HepG2 (cell line): ENCODE measurements at regions not wholly inside any gene's neighbourhood (a gene's known extent, or its start where the extent isn't known, plus 50 kb on each side); places are given as distances from the start of the nearest gene placed in this dataset.

Source experiments
- ATAC-seq: fragments of 200-7000 bp; cut with Tn5 transposase; 3 replicates; pipeline ENCODE4 v1.9.1; 2020; ENCODE audit warnings: mild to moderate bottlenecking, moderate library complexity
- BruUV-seq: library from RNA; stranded (reverse); fragments of 400-500 nt; replicated peaks from 2 replicates; lab custom pipeline; 2021; lab: Mats Ljungman, UMichigan
- CTCF ChIA-PET: fragments of 300-600 bp; formaldehyde crosslinking; extraction: SDS; loops from one replicate; lab custom pipeline; 2021; ENCODE audit warnings: low total read pairs, inconsistent platforms, low intra/inter-chr PET ratio; lab: Yijun Ruan, JAX
- POLR2A ChIA-PET: fragments of 350-600 bp; sonication (Branson Sonifier 250); formaldehyde crosslinking; loops from one replicate; lab custom pipeline; 2020; ENCODE audit warnings: antibody characterized with exemption, inconsistent platforms; lab: Yijun Ruan, JAX
- DNase-seq: peaks from one replicate; pipeline ENCODE4 v3.0.0-alpha.2; 2015; ENCODE audit warnings: low spot score
- FAIRE-seq: peaks from 3 replicates; lab custom pipeline; 2011; peaks lifted over from hg19 to GRCh38; lab: Jason Lieb, UNC
- H2AFZ ChIP-seq: one replicate; pipeline ENCODE4 v1.6.1; 2011; ENCODE audit warnings: low read length, inconsistent platforms
- H3K27ac ChIP-seq: fragments of 300-600 bp; 3 replicates; pipeline ENCODE4 v1.8.0; 2011; ENCODE audit warnings: mixed run types, mild to moderate bottlenecking, mixed read lengths, low read length, inconsistent platforms; ENCODE audit not compliant: insufficient read depth; ENCODE audit errors: extremely low read length
- H3K27me3 ChIP-seq, 2 experiments: fragments of 200-600 bp in 1 of 2; 2 replicates in 1 of 2; 3 replicates in 1 of 2; pipeline versions ENCODE4 v1.6.0 to v1.8.0; 2011; ENCODE audit warnings: low read length in 2 of 2, mild to moderate bottlenecking in 2 of 2, moderate library complexity in 2 of 2, inconsistent platforms in 1 of 2; ENCODE audit not compliant: insufficient read depth in 2 of 2, control insufficient read depth in 1 of 2
- H3K36me3 ChIP-seq, 2 experiments: fragments of 200-600 bp in 1 of 2; replicated peaks in 1 of 2; 2 replicates in 1 of 2; 3 replicates in 1 of 2; pipeline versions ENCODE4 v1.5.1 to v1.8.0; 2011; ENCODE audit warnings: low read length in 2 of 2, inconsistent platforms in 1 of 2; ENCODE audit not compliant: insufficient read depth in 2 of 2, control insufficient read depth in 1 of 2
- H3K4me1 ChIP-seq: 2 replicates; pipeline ENCODE4 v1.5.1; 2012; ENCODE audit warnings: low read length, inconsistent platforms; ENCODE audit not compliant: insufficient read depth
- H3K4me2 ChIP-seq: 2 replicates; pipeline ENCODE4 v1.6.0; 2011; ENCODE audit warnings: low read depth, low read length, inconsistent platforms
- H3K4me3 ChIP-seq, 3 experiments: fragments of 200-600 bp in 1 of 3; sonication (generic), shearing (Covaris generic) in 1 of 3; replicated peaks in 1 of 3; 2 replicates each; pipeline ENCODE4 v1.5.1; 2011 to 2016; ENCODE audit warnings: low read length in 3 of 3, inconsistent platforms in 2 of 3, low read depth in 2 of 3, mild to moderate bottlenecking in 2 of 3, control low read depth in 1 of 3, mixed read lengths in 1 of 3; ENCODE audit not compliant: insufficient read depth in 1 of 3
- H3K79me2 ChIP-seq: one replicate; pipeline ENCODE4 v1.6.1; 2011; ENCODE audit warnings: low read length, inconsistent platforms; ENCODE audit not compliant: insufficient read depth
- H3K9ac ChIP-seq: 2 replicates; pipeline ENCODE4 v1.6.0; 2011; ENCODE audit warnings: mild to moderate bottlenecking, low read depth, low read length, inconsistent platforms; ENCODE audit not compliant: insufficient read depth
- H3K9me3 ChIP-seq: 2 replicates; pipeline ENCODE4 v1.5.1; 2012; ENCODE audit warnings: mild to moderate bottlenecking, low read length
- H4K20me1 ChIP-seq: 2 replicates; pipeline ENCODE4 v1.6.0; 2011; ENCODE audit warnings: inconsistent platforms, mild to moderate bottlenecking, low read length, moderate library complexity; ENCODE audit not compliant: insufficient read depth
- AHR ChIP-seq: IDR thresholded peaks from 2 replicates; pipeline ENCODE4 v1.6.1; 2018; ENCODE audit warnings: missing genetic modification reagents, missing compliant biosample characterization
- ARID2 ChIP-seq: sonication (generic); formaldehyde crosslinking; IDR thresholded peaks from 2 replicates; pipeline ENCODE4 v1.8.1; 2022; ENCODE audit warnings: mild to moderate bottlenecking, missing genetic modification reagents, borderline replicate concordance
- CENPX ChIP-seq: sonication (generic); formaldehyde crosslinking; IDR thresholded peaks from 2 replicates; pipeline ENCODE4 v1.9.0; 2021; ENCODE audit warnings: mild to moderate bottlenecking, missing genetic modification reagents, moderate library complexity
- FOSL1 ChIP-seq: sonication (generic); formaldehyde crosslinking; IDR thresholded peaks from 2 replicates; pipeline ENCODE4 v1.9.0; 2021; ENCODE audit warnings: missing genetic modification reagents, borderline replicate concordance
- MTF2 ChIP-seq: sonication (generic); formaldehyde crosslinking; IDR thresholded peaks from 2 replicates; pipeline ENCODE4 v1.5.0; 2020; ENCODE audit warnings: missing genetic modification reagents, borderline replicate concordance
- NR2F6 ChIP-seq, 2 experiments: IDR thresholded peaks; 2 replicates each; pipeline ENCODE4 v1.6.1; 2016; ENCODE audit warnings: antibody characterized with exemption in 1 of 2, mild to moderate bottlenecking in 1 of 2
- ZNF3 ChIP-seq: IDR thresholded peaks from 2 replicates; pipeline ENCODE4 v1.7.0; 2017; ENCODE audit warnings: inconsistent platforms
- ZNF761 ChIP-seq: sonication (generic); formaldehyde crosslinking; conservative IDR thresholded peaks from 2 replicates; pipeline ENCODE4 v1.4.0; 2020; ENCODE audit warnings: mild to moderate bottlenecking, missing genetic modification reagents
- ZSCAN25 ChIP-seq: sonication (generic); formaldehyde crosslinking; IDR thresholded peaks from 2 replicates; pipeline ENCODE4 v1.8.0; 2022; ENCODE audit warnings: mild to moderate bottlenecking, missing genetic modification reagents
- WGBS: methylation state at CpG from one replicate; pipeline ENCODE4 v1.1.6; 2017; ENCODE audit warnings: low lambda C conversion rate; 5-methylcytosine and 5-hydroxymethylcytosine counted together
- in situ Hi-C: cut with HindIII; loops from 2 replicates; pipeline ENCODE4 v1.10.0; 2017; ENCODE audit warnings: low pct_unique_long_range_greater_than_20kb; ENCODE audit not compliant: extremely low pct_ligation_motif_present
- intact Hi-C: fragments of 100-400 bp; cut with micrococcal nuclease; formaldehyde crosslinking; loops from one replicate; pipeline ENCODE4 v1.10.0; 2022; ENCODE audit not compliant: unreplicated experiment
- TF ChIP-seq, protein P1 (sequence below): IDR thresholded peaks from 2 replicates; pipeline ENCODE4 v1.6.1; 2016; ENCODE audit warnings: missing compliant biosample characterization, missing genetic modification reagents, borderline replicate concordance
- TF ChIP-seq, protein P2 (sequence below): sonication (generic); formaldehyde crosslinking; IDR thresholded peaks from 2 replicates; pipeline ENCODE4 v1.5.0; 2020; ENCODE audit warnings: missing genetic modification reagents
- TF ChIP-seq, protein P3 (sequence below): IDR thresholded peaks from 2 replicates; pipeline ENCODE4 v1.6.1; 2016; ENCODE audit warnings: low read depth, control low read depth
- TF ChIP-seq, protein P4 (sequence below): sonication (generic); formaldehyde crosslinking; IDR thresholded peaks from 2 replicates; pipeline ENCODE4 v1.5.0; 2020; ENCODE audit warnings: mild to moderate bottlenecking, missing genetic modification reagents

DNA sequence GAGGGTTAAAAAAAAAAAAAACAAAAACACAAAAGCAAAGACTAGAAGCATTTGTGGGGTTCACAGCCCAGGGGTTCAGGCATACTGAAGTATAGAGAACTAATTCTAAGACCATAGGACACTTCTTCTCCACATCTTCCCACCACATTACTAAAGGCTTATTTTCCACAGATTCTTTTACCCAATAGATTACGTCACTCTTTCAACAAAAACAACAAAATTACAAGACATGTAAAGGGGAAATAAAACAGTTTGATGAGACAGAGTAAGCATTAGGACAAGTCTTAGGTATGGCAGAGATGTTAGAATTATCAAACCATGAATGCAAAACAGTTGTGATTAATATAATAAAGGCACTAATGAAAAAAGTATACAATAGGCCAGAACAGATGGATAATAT is 2013.7 kb downstream of the MRPL39 start (continued):
- no peak for TF ChIP-seq ARID2

DNA sequence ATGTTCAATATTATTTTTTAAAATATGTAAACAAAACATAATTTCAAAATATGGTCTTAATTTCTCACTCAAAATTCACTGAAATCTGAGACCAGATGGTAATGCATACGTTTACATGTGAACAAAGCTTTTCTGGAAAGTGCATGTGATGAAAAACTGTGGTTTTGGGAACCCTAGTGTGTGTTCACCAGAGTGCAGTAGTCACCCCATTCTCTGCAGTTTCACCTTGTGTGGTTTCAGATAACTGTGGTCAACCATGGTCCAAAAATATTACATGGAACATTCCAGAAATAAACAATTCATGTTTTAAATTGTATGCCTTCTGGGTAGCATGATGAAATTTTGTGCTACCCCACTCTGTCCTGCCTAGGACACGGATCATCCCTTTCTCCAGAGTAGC is 2021.9 kb downstream of the MRPL39 start:
- in situ Hi-C loops = no loop called here
- TF ChIP-seq, protein P1, sequence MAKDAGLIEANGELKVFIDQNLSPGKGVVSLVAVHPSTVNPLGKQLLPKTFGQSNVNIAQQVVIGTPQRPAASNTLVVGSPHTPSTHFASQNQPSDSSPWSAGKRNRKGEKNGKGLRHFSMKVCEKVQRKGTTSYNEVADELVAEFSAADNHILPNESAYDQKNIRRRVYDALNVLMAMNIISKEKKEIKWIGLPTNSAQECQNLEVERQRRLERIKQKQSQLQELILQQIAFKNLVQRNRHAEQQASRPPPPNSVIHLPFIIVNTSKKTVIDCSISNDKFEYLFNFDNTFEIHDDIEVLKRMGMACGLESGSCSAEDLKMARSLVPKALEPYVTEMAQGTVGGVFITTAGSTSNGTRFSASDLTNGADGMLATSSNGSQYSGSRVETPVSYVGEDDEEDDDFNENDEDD (CRISPR knock-in tag) = no peak
- no peak for TF ChIP-seq NR2F6 (IDR thresholded peaks at IDR 0.05)
- TF ChIP-seq NR2F6 (CRISPR knock-in tag; IDR thresholded peaks at IDR 0.05) = no peak
- TF ChIP-seq MTF2 = no peak
- TF ChIP-seq ZSCAN25 (CRISPR knock-in tag) = no peak
- TF ChIP-seq CENPX = no peak
- TF ChIP-seq ZNF761 (CRISPR knock-in tag) = no peak
- TF ChIP-seq, protein P2, sequence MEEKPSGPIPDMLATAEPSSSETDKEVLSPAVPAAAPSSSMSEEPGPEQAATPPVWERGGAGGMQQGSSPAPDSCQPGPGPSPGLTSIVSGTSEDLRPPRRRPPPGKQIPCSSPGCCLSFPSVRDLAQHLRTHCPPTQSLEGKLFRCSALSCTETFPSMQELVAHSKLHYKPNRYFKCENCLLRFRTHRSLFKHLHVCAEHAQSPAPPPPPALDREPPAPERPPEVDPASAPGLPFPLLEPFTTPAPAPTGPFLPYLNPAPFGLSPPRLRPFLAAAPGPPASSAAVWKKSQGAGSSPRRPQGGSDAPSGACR (CRISPR knock-in tag) = no peak
- no peak for TF ChIP-seq ZNF3
- no peak for TF ChIP-seq FOSL1 (CRISPR knock-in tag)
- TF ChIP-seq, protein P3, sequence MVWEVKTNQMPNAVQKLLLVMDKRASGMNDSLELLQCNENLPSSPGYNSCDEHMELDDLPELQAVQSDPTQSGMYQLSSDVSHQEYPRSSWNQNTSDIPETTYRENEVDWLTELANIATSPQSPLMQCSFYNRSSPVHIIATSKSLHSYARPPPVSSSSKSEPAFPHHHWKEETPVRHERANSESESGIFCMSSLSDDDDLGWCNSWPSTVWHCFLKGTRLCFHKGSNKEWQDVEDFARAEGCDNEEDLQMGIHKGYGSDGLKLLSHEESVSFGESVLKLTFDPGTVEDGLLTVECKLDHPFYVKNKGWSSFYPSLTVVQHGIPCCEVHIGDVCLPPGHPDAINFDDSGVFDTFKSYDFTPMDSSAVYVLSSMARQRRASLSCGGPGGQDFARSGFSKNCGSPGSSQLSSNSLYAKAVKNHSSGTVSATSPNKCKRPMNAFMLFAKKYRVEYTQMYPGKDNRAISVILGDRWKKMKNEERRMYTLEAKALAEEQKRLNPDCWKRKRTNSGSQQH (CRISPR knock-in tag) = no peak
- TF ChIP-seq AHR (CRISPR knock-in tag) = no peak
- TF ChIP-seq, protein P4, sequence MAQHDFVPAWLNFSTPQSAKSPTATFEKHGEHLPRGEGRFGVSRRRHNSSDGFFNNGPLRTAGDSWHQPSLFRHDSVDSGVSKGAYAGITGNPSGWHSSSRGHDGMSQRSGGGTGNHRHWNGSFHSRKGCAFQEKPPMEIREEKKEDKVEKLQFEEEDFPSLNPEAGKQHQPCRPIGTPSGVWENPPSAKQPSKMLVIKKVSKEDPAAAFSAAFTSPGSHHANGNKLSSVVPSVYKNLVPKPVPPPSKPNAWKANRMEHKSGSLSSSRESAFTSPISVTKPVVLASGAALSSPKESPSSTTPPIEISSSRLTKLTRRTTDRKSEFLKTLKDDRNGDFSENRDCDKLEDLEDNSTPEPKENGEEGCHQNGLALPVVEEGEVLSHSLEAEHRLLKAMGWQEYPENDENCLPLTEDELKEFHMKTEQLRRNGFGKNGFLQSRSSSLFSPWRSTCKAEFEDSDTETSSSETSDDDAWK (CRISPR knock-in tag) = no peak
- H3K27ac ChIP-seq = no peak overlapping the region
- no peaks in the 10 kb centered on the region for H3K27me3 ChIP-seq
- H3K9ac ChIP-seq = no peak overlapping the region
- no peak overlapping the region for H2AFZ ChIP-seq
- H3K9me3 ChIP-seq = peaks cover 41% of the 10 kb centered on the region
- H3K4me3 ChIP-seq = no peak overlapping the region
- ATAC-seq = no peak
- 6% methylated on average over 2 of the region's 2 CpGs for WGBS
- CTCF ChIA-PET = no interaction called here
- DNase-seq = no peak
- H4K20me1 ChIP-seq = no peaks in the 10 kb centered on the region
- no peak for FAIRE-seq
- POLR2A ChIA-PET = no interaction called here
- H3K4me1 ChIP-seq = no peaks in the 10 kb centered on the region
- intact Hi-C loops = no loop called here
- H3K79me2 ChIP-seq = no peaks in the 10 kb centered on the region
- BruUV-seq = no TSS peak
- H3K36me3 ChIP-seq = no peaks in the 10 kb centered on the region
- no peak overlapping the region for H3K4me2 ChIP-seq
